ENCODE measurements at regions not wholly inside any gene's neighbourhood (a gene's known extent, or its start where the extent isn't known, plus 50 kb on each side); places are given as distances from the start of the nearest gene placed in this dataset.

DNA sequence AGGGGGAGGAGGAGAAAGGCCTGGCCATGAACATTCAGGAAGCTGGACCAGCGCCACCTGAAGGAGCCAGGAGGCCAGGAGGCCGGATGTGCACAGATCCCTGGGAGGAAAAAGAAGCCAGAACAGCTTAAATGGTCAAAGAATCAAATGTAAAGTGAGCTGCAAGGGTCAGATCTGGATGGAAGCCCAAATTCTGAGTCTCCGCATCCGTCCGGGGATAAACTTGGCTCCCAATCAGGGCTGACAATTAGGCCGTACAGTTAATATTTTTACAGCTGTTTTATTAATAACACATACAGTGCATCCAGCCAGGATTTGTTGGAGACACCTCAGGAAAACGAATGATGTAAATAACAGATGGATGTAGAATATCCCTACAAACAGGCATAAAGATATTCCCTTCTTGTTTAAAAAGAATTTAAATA is 495.1 kb upstream of the TCF4 start:
- Histone ChIP-seq H3K4me3 (ENCODE audit: low read length) (no peak overlapping the region), H3K36me3 (ENCODE audit: control insufficient read depth, low read length) (no peaks in the 10 kb centered on the region), H3K4me2 (ENCODE audit: low read length) (no peak overlapping the region), H3K4me1 (ENCODE audit: control insufficient read depth, low read length) (no peaks in the 10 kb centered on the region), H3K9me2 (replicated peaks; ENCODE audit: control insufficient read depth, low read length) (no peaks in the 10 kb centered on the region), H3K9me3 (ENCODE audit: control insufficient read depth, insufficient read depth, low read length) (no peaks in the 10 kb centered on the region), H3F3A (ENCODE audit: control insufficient read depth, insufficient read depth) (no peaks in the 10 kb centered on the region), H4K20me1 (ENCODE audit: control insufficient read depth, insufficient read depth, low read depth, low read length) (no peaks in the 10 kb centered on the region), H3K79me2 (ENCODE audit: control insufficient read depth, low read length) (no peaks in the 10 kb centered on the region), H3K27ac (ENCODE audit: low read depth, low read length) (no peak overlapping the region), H3K27me3 (ENCODE audit: control insufficient read depth, low read length) (no peaks in the 10 kb centered on the region; the same call in 1 of the 2 replicates)
- TF ChIP-seq EZH2phosphoT487 (IDR thresholded peaks at IDR 0.05; ENCODE audit: borderline replicate concordance, low read length) = no peak
- no peak for TF ChIP-seq CTCF (IDR thresholded peaks at IDR 0.05; ENCODE audit: low read depth, low read length, poor library complexity, severe bottlenecking)

DNA sequence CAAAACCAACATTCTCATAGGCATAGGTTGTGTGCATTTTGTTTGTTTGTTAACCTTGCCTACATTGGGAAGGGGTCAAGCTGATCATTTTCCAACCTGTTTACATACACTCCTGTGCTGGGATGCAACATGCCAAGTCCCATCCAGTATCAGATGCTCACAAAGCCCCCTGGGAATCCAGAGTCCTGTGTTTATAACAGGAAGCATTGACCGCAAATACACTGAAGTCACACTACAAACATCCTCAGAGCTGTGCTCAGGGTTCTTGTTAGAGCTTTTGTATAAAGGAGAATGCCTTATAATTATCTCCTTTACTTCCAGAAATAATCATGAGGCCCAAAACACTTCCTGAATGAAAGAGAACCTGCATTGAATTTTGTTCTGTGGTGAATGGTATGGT is 488.7 kb upstream of the TCF4 start:
- TF ChIP-seq EZH2phosphoT487 (IDR thresholded peaks at IDR 0.05; ENCODE audit: borderline replicate concordance, low read length) = no peak
- TF ChIP-seq CTCF (IDR thresholded peaks at IDR 0.05; ENCODE audit: low read depth, low read length, poor library complexity, severe bottlenecking) = no peak
- Histone ChIP-seq H3K27ac (ENCODE audit: low read depth, low read length) (no peak overlapping the region), H3K79me2 (ENCODE audit: control insufficient read depth, low read length) (no peaks in the 10 kb centered on the region), H3K36me3 (ENCODE audit: control insufficient read depth, low read length) (no peaks in the 10 kb centered on the region), H3K4me1 (ENCODE audit: control insufficient read depth, low read length) (no peaks in the 10 kb centered on the region), H3K4me2 (ENCODE audit: low read length) (no peak overlapping the region), H3K4me3 (ENCODE audit: low read length) (no peak overlapping the region), H3K27me3 (ENCODE audit: control insufficient read depth, low read length) (no peaks in the 10 kb centered on the region; the same call in 1 of the 2 replicates), H4K20me1 (ENCODE audit: control insufficient read depth, insufficient read depth, low read depth, low read length) (no peaks in the 10 kb centered on the region), H3K9me3 (ENCODE audit: control insufficient read depth, insufficient read depth, low read length) (no peaks in the 10 kb centered on the region), H3F3A (ENCODE audit: control insufficient read depth, insufficient read depth) (no peaks in the 10 kb centered on the region), H3K9me2 (replicated peaks; ENCODE audit: control insufficient read depth, low read length) (no peaks in the 10 kb centered on the region)

DNA sequence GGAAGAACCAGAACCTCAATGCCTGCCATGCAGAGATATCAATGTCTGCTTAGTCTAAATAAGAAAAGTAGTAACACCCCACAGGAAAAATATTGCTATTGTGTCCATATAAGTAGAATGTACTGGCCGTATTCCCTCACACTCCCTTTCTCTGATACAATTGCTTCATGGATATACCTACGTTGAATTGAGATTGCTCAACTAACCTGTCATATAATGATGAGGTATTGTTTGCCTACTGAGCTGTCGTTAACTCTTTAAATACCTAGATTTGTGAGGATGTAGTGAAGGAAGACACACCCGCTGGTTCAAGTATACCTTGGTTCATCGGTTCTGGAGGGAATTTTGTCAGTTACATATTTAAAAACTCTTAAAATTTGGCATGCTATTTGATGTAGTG is 480.7 kb upstream of the TCF4 start:
- TF ChIP-seq EZH2phosphoT487 (IDR thresholded peaks at IDR 0.05; ENCODE audit: borderline replicate concordance, low read length) (no peak), CTCF (IDR thresholded peaks at IDR 0.05; ENCODE audit: low read depth, low read length, poor library complexity, severe bottlenecking) (no peak)
- H4K20me1 ChIP-seq (ENCODE audit: control insufficient read depth, insufficient read depth, low read depth, low read length) = no peaks in the 10 kb centered on the region
- H3K27ac ChIP-seq (ENCODE audit: low read depth, low read length) = no peak overlapping the region
- no peak overlapping the region for H3K4me3 ChIP-seq (ENCODE audit: low read length)
- no peaks in the 10 kb centered on the region for H3K36me3 ChIP-seq (ENCODE audit: control insufficient read depth, low read length)
- H3K4me1 ChIP-seq (ENCODE audit: control insufficient read depth, low read length) = no peaks in the 10 kb centered on the region
- no peak overlapping the region for H3K4me2 ChIP-seq (ENCODE audit: low read length)
- no peaks in the 10 kb centered on the region for H3K79me2 ChIP-seq (ENCODE audit: control insufficient read depth, low read length)
- H3K27me3 ChIP-seq (ENCODE audit: control insufficient read depth, low read length) = no peaks in the 10 kb centered on the region
- H3F3A ChIP-seq (ENCODE audit: control insufficient read depth, insufficient read depth) = no peaks in the 10 kb centered on the region
- no peaks in the 10 kb centered on the region for H3K9me3 ChIP-seq (ENCODE audit: control insufficient read depth, insufficient read depth, low read length)
- no peaks in the 10 kb centered on the region for H3K9me2 ChIP-seq (replicated peaks; ENCODE audit: control insufficient read depth, low read length)
